ENCODE measurements at regions not wholly inside any gene's neighbourhood (a gene's known extent, or its start where the extent isn't known, plus 50 kb on each side); places are given as distances from the start of the nearest gene placed in this dataset.

- no peak overlapping the region for H2BK20ac ChIP-seq (ENCODE audit: low read length)
- no peak overlapping the region for H2BK5ac ChIP-seq (ENCODE audit: low read depth, low read length)
- no peaks in the 10 kb centered on the region for H3K27me3 ChIP-seq (replicated peaks in 1 of 4; ENCODE audit: control insufficient read depth in 3 of 4, extremely low read depth in 1 of 4, insufficient read depth in 3 of 4, low read length in 3 of 4)
- H3K4me2 ChIP-seq (ENCODE audit: insufficient read depth in 1 of 2, low read depth in 2 of 2, low read length in 2 of 2): no peak overlapping the region
- H4K8ac ChIP-seq (ENCODE audit: extremely low read depth, insufficient read depth, low read length): no peak overlapping the region
- no peaks in the 10 kb centered on the region for H3K9me3 ChIP-seq (ENCODE audit: insufficient read depth in 2 of 2, low read depth in 1 of 2, low read length in 1 of 2)
- H3K9ac ChIP-seq (replicated peaks in 1 of 4; ENCODE audit: extremely low read depth in 1 of 4, low read depth in 3 of 4, low read length in 3 of 4): no peak overlapping the region
- TF ChIP-seq BRCA1 (IDR thresholded peaks at IDR 0.05; ENCODE audit: low read depth, low read length): no peak
- TF ChIP-seq EP300 (IDR thresholded peaks at IDR 0.05; ENCODE audit: borderline replicate concordance in 1 of 2, low read depth in 2 of 2, low read length in 2 of 2): no peak
- no peak for TF ChIP-seq TBP (IDR thresholded peaks at IDR 0.05; ENCODE audit: low read depth, low read length)
- no peak for TF ChIP-seq USF2 (IDR thresholded peaks at IDR 0.05; ENCODE audit: low read length)
- TF ChIP-seq NANOG (IDR thresholded peaks at IDR 0.05; ENCODE audit: insufficient read depth, low read depth, low read length, poor library complexity, severe bottlenecking): no peak
- no peaks in the 10 kb centered on the region for H3K79me1 ChIP-seq (ENCODE audit: low read depth, low read length)
- FAIRE-seq: no peak
- no peak overlapping the region for H2BK15ac ChIP-seq (ENCODE audit: low read length)
- H2AFZ ChIP-seq (ENCODE audit: low read length): no peak overlapping the region
- H3K18ac ChIP-seq (ENCODE audit: extremely low read depth, low read length): no peak overlapping the region
- H3K23ac ChIP-seq (ENCODE audit: insufficient read length): no peak overlapping the region
- no peaks in the 10 kb centered on the region for H3K79me2 ChIP-seq (ENCODE audit: control insufficient read depth in 1 of 2, insufficient read depth in 2 of 2, low read length in 2 of 2)
- H3K27ac ChIP-seq (ENCODE audit: low read depth, low read length): no peak overlapping the region
- no peak overlapping the region for H3K4me3 ChIP-seq (ENCODE audit: extremely low read depth in 1 of 4, insufficient read depth in 2 of 4, low read depth in 3 of 4, low read length in 4 of 4)
- no peak overlapping the region for H4K91ac ChIP-seq (replicated peaks; ENCODE audit: insufficient read length, low read length)
- H2AK5ac ChIP-seq (ENCODE audit: low read depth, low read length): no peak overlapping the region
- H3K36me3 ChIP-seq (ENCODE audit: control insufficient read depth in 2 of 4, insufficient read depth in 4 of 4, low read length in 3 of 4): no peaks in the 10 kb centered on the region
- H3K4ac ChIP-seq (replicated peaks; ENCODE audit: insufficient read length, low read depth, low read length): no peak overlapping the region
- H3K14ac ChIP-seq (ENCODE audit: insufficient read length): no peak overlapping the region
- no peak for DNase-seq (ENCODE audit: low read depth in 1 of 2, low spot score in 2 of 2)
- H3K23me2 ChIP-seq (ENCODE audit: low read depth, low read length): no peaks in the 10 kb centered on the region
- no peak overlapping the region for H4K5ac ChIP-seq (ENCODE audit: insufficient read length, low read depth, low read length)
- no peak overlapping the region for H3K56ac ChIP-seq (replicated peaks; ENCODE audit: insufficient read length, low read depth, low read length)
- no peaks in the 10 kb centered on the region for H3K4me1 ChIP-seq (replicated peaks in 1 of 4; ENCODE audit: control insufficient read depth in 3 of 4, insufficient read depth in 4 of 4, low read length in 3 of 4)
- POLR2A ChIA-PET (ENCODE audit: partially characterized antibody): no interaction called here
- no peak overlapping the region for H2BK12ac ChIP-seq (ENCODE audit: low read depth, low read length)
- no peak overlapping the region for H2BK120ac ChIP-seq (replicated peaks; ENCODE audit: low read depth, low read length)
- WGBS, 2 experiments (ENCODE audit: extremely low coverage in 1 of 2, insufficient coverage in 1 of 2, insufficient read length in 1 of 2, insufficient replicate concordance in 2 of 2, low coverage in 1 of 2, low lambda C conversion rate in 2 of 2, missing lambda C conversion rate in 1 of 2): 88% methylated on average over 3 of the region's 3 CpGs; no CpG with 5 or more reads in 1 of the 2 experiments
- H4K20me1 ChIP-seq (replicated peaks in 1 of 2; ENCODE audit: control insufficient read depth in 1 of 2, insufficient read depth in 2 of 2, low read length in 2 of 2): no peaks in the 10 kb centered on the region
- CTCF ChIA-PET (ENCODE audit: partially characterized antibody): no interaction called here
Measured at GRCh38 chr4:104642521-104642920, 147.8 kb upstream of the CXXC4 start.

Measured in H1 (cell line).